NB4 (cell line): ENCODE measurements at regions not wholly inside any gene's neighbourhood (a gene's known extent, or its start where the extent isn't known, plus 50 kb on each side); places are given as distances from the start of the nearest gene placed in this dataset.

ENCODE experiments used
- MYC ChIP-seq: IDR thresholded peaks from 2 replicates; pipeline ENCODE4 v1.6.1; 2011; ENCODE audit warnings: low read depth, low read length
- POLR2A ChIP-seq: IDR thresholded peaks from 2 replicates; pipeline ENCODE4 v1.6.1; 2011; ENCODE audit warnings: mild to moderate bottlenecking; ENCODE audit not compliant: insufficient read length; ENCODE audit errors: extremely low read depth
- TF ChIP-seq, protein P1 (sequence below): IDR thresholded peaks from 2 replicates; pipeline ENCODE4 v1.6.1; 2011; ENCODE audit warnings: low read depth, low read length
- TF ChIP-seq, protein P2 (sequence below): IDR thresholded peaks from one replicate; pipeline ENCODE4 v1.5.1; 2012; ENCODE audit warnings: low read depth, low read length

DNA sequence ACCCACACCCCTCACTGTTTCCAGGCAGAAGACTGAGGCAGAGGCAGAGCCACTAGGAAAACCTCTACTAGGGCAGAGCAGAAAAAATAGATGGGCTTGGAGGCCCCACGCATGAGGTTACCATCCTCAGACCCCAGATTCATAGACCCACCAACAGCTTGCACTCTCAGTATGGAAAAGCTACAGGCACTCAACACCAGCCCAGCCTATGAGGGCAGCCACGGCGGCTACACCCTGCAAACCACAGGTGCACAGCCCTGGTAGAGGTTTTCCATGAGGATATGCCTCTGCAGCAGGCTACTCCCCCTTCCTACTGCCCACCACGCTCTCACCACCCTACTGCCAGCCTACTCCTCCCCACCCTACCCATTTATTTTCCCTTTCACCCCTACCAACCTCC lies 235.1 kb downstream of the CWH43 start:
- TF ChIP-seq, protein P1, sequence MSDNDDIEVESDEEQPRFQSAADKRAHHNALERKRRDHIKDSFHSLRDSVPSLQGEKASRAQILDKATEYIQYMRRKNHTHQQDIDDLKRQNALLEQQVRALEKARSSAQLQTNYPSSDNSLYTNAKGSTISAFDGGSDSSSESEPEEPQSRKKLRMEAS: no peak
- TF ChIP-seq, protein P2, sequence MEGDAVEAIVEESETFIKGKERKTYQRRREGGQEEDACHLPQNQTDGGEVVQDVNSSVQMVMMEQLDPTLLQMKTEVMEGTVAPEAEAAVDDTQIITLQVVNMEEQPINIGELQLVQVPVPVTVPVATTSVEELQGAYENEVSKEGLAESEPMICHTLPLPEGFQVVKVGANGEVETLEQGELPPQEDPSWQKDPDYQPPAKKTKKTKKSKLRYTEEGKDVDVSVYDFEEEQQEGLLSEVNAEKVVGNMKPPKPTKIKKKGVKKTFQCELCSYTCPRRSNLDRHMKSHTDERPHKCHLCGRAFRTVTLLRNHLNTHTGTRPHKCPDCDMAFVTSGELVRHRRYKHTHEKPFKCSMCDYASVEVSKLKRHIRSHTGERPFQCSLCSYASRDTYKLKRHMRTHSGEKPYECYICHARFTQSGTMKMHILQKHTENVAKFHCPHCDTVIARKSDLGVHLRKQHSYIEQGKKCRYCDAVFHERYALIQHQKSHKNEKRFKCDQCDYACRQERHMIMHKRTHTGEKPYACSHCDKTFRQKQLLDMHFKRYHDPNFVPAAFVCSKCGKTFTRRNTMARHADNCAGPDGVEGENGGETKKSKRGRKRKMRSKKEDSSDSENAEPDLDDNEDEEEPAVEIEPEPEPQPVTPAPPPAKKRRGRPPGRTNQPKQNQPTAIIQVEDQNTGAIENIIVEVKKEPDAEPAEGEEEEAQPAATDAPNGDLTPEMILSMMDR: no peak
- TF ChIP-seq POLR2A (no peak), MYC (no peak)
